ENCODE measurements at regions not wholly inside any gene's neighbourhood (a gene's known extent, or its start where the extent isn't known, plus 50 kb on each side); places are given as distances from the start of the nearest gene placed in this dataset.

DNA sequence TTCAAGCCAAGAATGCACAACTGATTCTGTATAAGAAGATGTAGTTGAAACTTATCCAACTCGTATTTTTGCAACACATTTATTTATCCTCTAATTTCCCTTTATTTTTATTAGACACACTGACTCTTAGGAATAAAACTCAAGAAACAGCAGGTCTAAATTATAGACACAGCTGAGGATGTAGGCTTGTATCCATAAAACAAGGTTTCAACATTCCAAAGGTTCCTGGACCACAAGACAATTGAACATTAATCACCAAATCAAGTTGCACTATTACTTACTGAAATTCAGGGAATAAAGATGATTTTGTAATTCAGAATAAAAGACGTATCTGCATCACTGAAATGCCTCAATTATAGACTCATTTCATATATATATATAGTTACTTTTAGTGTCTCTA, 683.5 kb upstream of the GRIA3 start:
- intact Hi-C loops (cut with micrococcal nuclease) = no loop called here
- CTCF ChIA-PET = no interaction called here
- TF ChIP-seq, protein P1, sequence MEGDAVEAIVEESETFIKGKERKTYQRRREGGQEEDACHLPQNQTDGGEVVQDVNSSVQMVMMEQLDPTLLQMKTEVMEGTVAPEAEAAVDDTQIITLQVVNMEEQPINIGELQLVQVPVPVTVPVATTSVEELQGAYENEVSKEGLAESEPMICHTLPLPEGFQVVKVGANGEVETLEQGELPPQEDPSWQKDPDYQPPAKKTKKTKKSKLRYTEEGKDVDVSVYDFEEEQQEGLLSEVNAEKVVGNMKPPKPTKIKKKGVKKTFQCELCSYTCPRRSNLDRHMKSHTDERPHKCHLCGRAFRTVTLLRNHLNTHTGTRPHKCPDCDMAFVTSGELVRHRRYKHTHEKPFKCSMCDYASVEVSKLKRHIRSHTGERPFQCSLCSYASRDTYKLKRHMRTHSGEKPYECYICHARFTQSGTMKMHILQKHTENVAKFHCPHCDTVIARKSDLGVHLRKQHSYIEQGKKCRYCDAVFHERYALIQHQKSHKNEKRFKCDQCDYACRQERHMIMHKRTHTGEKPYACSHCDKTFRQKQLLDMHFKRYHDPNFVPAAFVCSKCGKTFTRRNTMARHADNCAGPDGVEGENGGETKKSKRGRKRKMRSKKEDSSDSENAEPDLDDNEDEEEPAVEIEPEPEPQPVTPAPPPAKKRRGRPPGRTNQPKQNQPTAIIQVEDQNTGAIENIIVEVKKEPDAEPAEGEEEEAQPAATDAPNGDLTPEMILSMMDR (IDR thresholded peaks at IDR 0.05) = no peak

DNA sequence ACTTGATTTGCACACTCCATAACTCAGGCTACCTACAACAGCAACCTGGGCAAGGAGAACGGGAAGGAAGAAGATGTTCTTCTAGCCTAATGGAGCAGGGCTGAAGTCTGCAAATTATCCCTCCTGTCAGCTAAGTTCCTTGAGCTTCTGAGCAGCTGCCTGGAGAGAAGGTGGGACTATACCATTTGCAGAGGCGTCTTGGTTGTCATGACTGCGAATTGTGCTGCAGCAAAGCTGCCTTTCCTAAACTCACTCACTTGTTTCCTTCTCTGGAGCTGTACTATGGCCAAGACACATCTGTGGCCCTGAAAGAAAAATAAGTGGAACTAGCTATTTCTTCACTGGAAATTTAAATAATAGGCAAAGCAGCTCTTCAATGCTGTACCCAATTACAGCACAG, 682.4 kb upstream of the GRIA3 start:
- POLR2A ChIA-PET = no interaction called here
- no peaks in the 10 kb centered on the region for H3K4me1 Mint-ChIP-seq (ENCODE audit: low read depth)
- H3K36me3 Mint-ChIP-seq (ENCODE audit: low read depth) = no peaks in the 10 kb centered on the region
- CTCF ChIA-PET = no interaction called here
- no peaks in the 10 kb centered on the region for H3K27me3 Mint-ChIP-seq
- ATAC-seq (no peak), DNase-seq (no peak)
- H3K4me3 Mint-ChIP-seq = no peak overlapping the region
- H3K27ac Mint-ChIP-seq = no peak overlapping the region
- intact Hi-C loops (cut with micrococcal nuclease) = no loop called here
- TF ChIP-seq, protein P1 (IDR thresholded peaks at IDR 0.05) = no peak
- H3K9me3 Mint-ChIP-seq = no peaks in the 10 kb centered on the region

More for the DNA sequence above, 683.5 kb upstream of the GRIA3 start:
- H3K4me1 Mint-ChIP-seq (ENCODE audit: low read depth) = no peaks in the 10 kb centered on the region
- H3K27ac Mint-ChIP-seq = no peak overlapping the region
- H3K9me3 Mint-ChIP-seq = peaks cover 2% of the 10 kb centered on the region
- DNase-seq = no peak
- H3K27me3 Mint-ChIP-seq = no peaks in the 10 kb centered on the region
- POLR2A ChIA-PET = no interaction called here
- no peak overlapping the region for H3K4me3 Mint-ChIP-seq
- ATAC-seq = no peak
- H3K36me3 Mint-ChIP-seq (ENCODE audit: low read depth) = no peaks in the 10 kb centered on the region

DNA sequence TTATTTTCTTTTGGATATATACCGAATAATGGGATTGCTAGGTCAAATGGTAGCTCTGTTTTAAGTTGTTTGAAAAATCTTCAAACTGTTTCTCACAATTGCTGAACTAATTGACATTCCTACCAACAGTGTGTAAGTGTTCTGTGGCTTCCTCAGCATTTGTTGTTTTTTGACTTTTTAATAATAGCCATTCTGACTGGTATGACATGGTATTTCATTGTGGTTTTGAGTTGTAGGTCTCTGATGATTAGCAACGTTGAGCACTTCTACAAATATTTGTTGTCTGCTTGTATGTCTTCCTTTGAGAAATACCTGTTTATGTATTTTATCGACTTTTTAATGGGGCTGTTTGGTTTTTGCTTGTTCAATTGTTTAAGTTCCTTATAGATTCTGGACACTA, 680.1 kb upstream of the GRIA3 start:
- ATAC-seq = no peak
- no peak overlapping the region for H3K4me3 Mint-ChIP-seq
- no peaks in the 10 kb centered on the region for H3K4me1 Mint-ChIP-seq (ENCODE audit: low read depth)
- no peaks in the 10 kb centered on the region for H3K27me3 Mint-ChIP-seq
- intact Hi-C loops (cut with micrococcal nuclease) = no loop called here
- ChIA-PET POLR2A (no interaction called here), CTCF (no interaction called here)
- DNase-seq = no peak
- TF ChIP-seq, protein P1 (IDR thresholded peaks at IDR 0.05) = no peak
- no peak overlapping the region for H3K27ac Mint-ChIP-seq
- no peaks in the 10 kb centered on the region for H3K9me3 Mint-ChIP-seq
- H3K36me3 Mint-ChIP-seq (ENCODE audit: low read depth) = no peaks in the 10 kb centered on the region

DNA sequence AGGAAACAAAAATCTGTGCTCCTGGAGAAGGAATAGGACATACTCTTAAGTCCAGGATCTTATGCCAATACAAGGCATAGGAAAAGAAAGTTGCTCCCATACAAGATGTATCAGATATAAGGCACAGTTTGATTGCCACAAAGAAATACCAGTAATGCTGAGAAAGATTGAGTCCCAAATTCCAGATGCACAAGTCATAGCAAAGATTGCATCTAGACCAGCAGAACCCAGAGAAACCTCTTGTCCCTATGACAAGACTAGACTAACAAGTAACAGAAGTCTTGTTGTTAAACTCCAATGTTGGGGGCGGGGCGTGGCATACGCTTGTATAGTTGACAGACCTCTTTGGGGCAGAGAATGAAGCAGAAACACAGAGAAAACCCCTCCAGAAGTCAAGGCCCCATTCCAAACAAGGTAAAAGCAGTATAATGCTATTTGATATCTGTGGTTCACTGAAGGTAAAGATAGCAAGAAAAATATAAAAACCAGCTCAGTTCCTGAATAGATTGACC, 671.5 kb upstream of the GRIA3 start:
- Mint-ChIP-seq H3K27me3 (no peaks in the 10 kb centered on the region), H3K9me3 (peaks cover 3% of the 10 kb centered on the region), H3K4me3 (no peak overlapping the region), H3K36me3 (ENCODE audit: low read depth) (no peaks in the 10 kb centered on the region), H3K27ac (no peak overlapping the region), H3K4me1 (ENCODE audit: low read depth) (no peaks in the 10 kb centered on the region)
- ChIA-PET CTCF (no interaction called here), POLR2A (no interaction called here)
- TF ChIP-seq, protein P1 (IDR thresholded peaks at IDR 0.05) = no peak
- ATAC-seq (no peak), DNase-seq (no peak)
- intact Hi-C loops (cut with micrococcal nuclease) = no loop called here

GRCh38 chrX:122517786-122518185, 666.3 kb upstream of the GRIA3 start:
- H3K9me3 Mint-ChIP-seq = peaks cover 3% of the 10 kb centered on the region
- TF ChIP-seq, protein P1 (IDR thresholded peaks at IDR 0.05) = no peak
- no peak overlapping the region for H3K4me3 Mint-ChIP-seq
- intact Hi-C loops (cut with micrococcal nuclease) = no loop called here
- ATAC-seq = no peak
- ChIA-PET CTCF (no interaction called here), POLR2A (no interaction called here)
- no peaks in the 10 kb centered on the region for H3K27me3 Mint-ChIP-seq
- no peaks in the 10 kb centered on the region for H3K4me1 Mint-ChIP-seq (ENCODE audit: low read depth)
- no peaks in the 10 kb centered on the region for H3K36me3 Mint-ChIP-seq (ENCODE audit: low read depth)
- no peak for DNase-seq
- H3K27ac Mint-ChIP-seq = no peak overlapping the region

Data from activated CD8-positive, alpha-beta T cell treated with anti-CD3 and anti-CD28 coated beads for 36 hours (primary cell).